A673 (cell line): ENCODE measurements at regions not wholly inside any gene's neighbourhood (a gene's known extent, or its start where the extent isn't known, plus 50 kb on each side); places are given as distances from the start of the nearest gene placed in this dataset.

Experiments used
- CTCF ChIP-seq: fragments of 300-800, 200-600 bp; sonication (generic); conservative IDR thresholded peaks from 2 replicates; pipeline ENCODE4 v1.5.1; 2017; ENCODE audit warnings: low read depth, mild to moderate bottlenecking, antibody characterized with exemption, low read length, moderate library complexity, mixed read lengths
- EZH2 ChIP-seq: fragments of 200-600 bp; sonication (generic); IDR thresholded peaks from 2 replicates; pipeline ENCODE4 v1.6.1; 2017; ENCODE audit warnings: borderline replicate concordance, low read depth, mild to moderate bottlenecking, mixed read lengths, antibody characterized with exemption, low read length; ENCODE audit not compliant: poor library complexity, severe bottlenecking

GRCh38 chr13:109281903-109282635 is 504.3 kb downstream of the IRS2 start:
- TF ChIP-seq CTCF (no peak), EZH2 (no peak)
